Nephron progenitor cell (in vitro differentiated cells): ENCODE measurements at regions not wholly inside any gene's neighbourhood (a gene's known extent, or its start where the extent isn't known, plus 50 kb on each side); places are given as distances from the start of the nearest gene placed in this dataset.

Experiments
- DNase-seq: peaks from one replicate; pipeline ENCODE4 v3.0.0; 2021
- H3K27ac Mint-ChIP-seq: 2 replicates; pipeline ENCODE4 v1.8.0; 2021; ENCODE audit warnings: mild to moderate bottlenecking, moderate library complexity, mixed read lengths
- H3K27me3 Mint-ChIP-seq: 2 replicates; pipeline ENCODE4 v1.8.0; 2021; ENCODE audit warnings: mild to moderate bottlenecking, low read depth, mixed read lengths; ENCODE audit not compliant: poor library complexity
- H3K36me3 Mint-ChIP-seq: 2 replicates; pipeline ENCODE4 v1.8.0; 2021; ENCODE audit warnings: low read depth, mixed read lengths
- H3K4me1 Mint-ChIP-seq: 2 replicates; pipeline ENCODE4 v1.8.0; 2021; ENCODE audit warnings: mixed read lengths
- H3K4me3 Mint-ChIP-seq: 2 replicates; pipeline ENCODE4 v1.8.0; 2021; ENCODE audit warnings: mild to moderate bottlenecking, moderate library complexity, mixed read lengths
- H3K9me3 Mint-ChIP-seq: 2 replicates; pipeline ENCODE4 v1.8.0; 2021; ENCODE audit warnings: mild to moderate bottlenecking, moderate library complexity, mixed read lengths
- CTCF ChIP-seq: fragments of 200-600 bp; sonication (generic); IDR thresholded peaks from 2 replicates; pipeline ENCODE4 v1.5.0; 2021; ENCODE audit warnings: antibody characterized with exemption

GRCh38 chr12:125503128-125503527 is 437.9 kb downstream of the AACS start:
- DNase-seq: no peak
- peaks cover 12% of the 10 kb centered on the region for H3K4me1 Mint-ChIP-seq
- no peaks in the 10 kb centered on the region for H3K36me3 Mint-ChIP-seq
- H3K27me3 Mint-ChIP-seq: peaks cover 5% of the 10 kb centered on the region
- H3K4me3 Mint-ChIP-seq: no peak overlapping the region
- no peaks in the 10 kb centered on the region for H3K9me3 Mint-ChIP-seq
- no peak for TF ChIP-seq CTCF
- no peak overlapping the region for H3K27ac Mint-ChIP-seq

DNA sequence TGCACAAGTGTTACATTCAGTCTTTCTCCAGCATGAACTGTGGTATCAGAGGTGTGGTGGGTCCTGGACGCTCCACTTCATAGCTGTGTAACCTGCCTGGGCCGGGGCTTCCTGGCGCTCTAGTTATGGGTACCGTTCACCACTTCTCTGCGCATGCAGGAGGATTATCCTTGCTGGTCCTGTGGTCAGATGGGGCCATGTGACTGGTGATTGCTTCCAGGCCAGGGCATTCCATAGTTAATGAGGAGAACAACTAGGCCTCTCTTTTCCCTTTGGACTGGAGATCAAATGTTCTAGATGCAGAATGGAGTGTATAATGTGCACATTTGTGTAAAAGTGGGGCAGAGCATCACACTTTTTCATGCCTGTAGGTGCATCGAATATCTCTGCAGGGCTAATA is 444.0 kb downstream of the AACS start:
- DNase-seq: no peak
- H3K27ac Mint-ChIP-seq: no peak overlapping the region
- no peaks in the 10 kb centered on the region for H3K36me3 Mint-ChIP-seq
- TF ChIP-seq CTCF: no peak
- no peaks in the 10 kb centered on the region for H3K9me3 Mint-ChIP-seq
- H3K4me3 Mint-ChIP-seq: no peak overlapping the region
- no peaks in the 10 kb centered on the region for H3K4me1 Mint-ChIP-seq
- peaks cover 9% of the 10 kb centered on the region for H3K27me3 Mint-ChIP-seq

- no peak overlapping the region for H3K27ac Mint-ChIP-seq
- DNase-seq: no peak
- H3K27me3 Mint-ChIP-seq: peaks cover 5% of the 10 kb centered on the region
- no peak for TF ChIP-seq CTCF
- no peak overlapping the region for H3K4me3 Mint-ChIP-seq
- no peaks in the 10 kb centered on the region for H3K4me1 Mint-ChIP-seq
- no peaks in the 10 kb centered on the region for H3K9me3 Mint-ChIP-seq
- no peaks in the 10 kb centered on the region for H3K36me3 Mint-ChIP-seq
These were observed 447.5 kb downstream of the AACS start for GRCh38 chr12:125512541-125513298.

GRCh38 chr12:125515887-125516286 is 450.7 kb downstream of the AACS start:
- Mint-ChIP-seq H3K4me3 (no peak overlapping the region), H3K9me3 (no peaks in the 10 kb centered on the region), H3K27me3 (peaks cover 4% of the 10 kb centered on the region), H3K4me1 (no peaks in the 10 kb centered on the region), H3K27ac (no peak overlapping the region), H3K36me3 (no peaks in the 10 kb centered on the region)
- no peak for DNase-seq
- no peak for TF ChIP-seq CTCF

GRCh38 chr12:125518074-125518473 is 452.8 kb downstream of the AACS start:
- TF ChIP-seq CTCF: no peak

GRCh38 chr12:125519026-125519651 is 453.9 kb downstream of the AACS start:
- Mint-ChIP-seq H3K9me3 (peaks cover 17% of the 10 kb centered on the region), H3K27me3 (peaks cover 6% of the 10 kb centered on the region), H3K27ac (no peak overlapping the region), H3K4me1 (no peaks in the 10 kb centered on the region), H3K36me3 (peaks cover 4% of the 10 kb centered on the region), H3K4me3 (no peak overlapping the region)
- TF ChIP-seq CTCF: no peak
- no peak for DNase-seq

More at GRCh38 chr12:125518074-125518473, 452.8 kb downstream of the AACS start:
- H3K4me3 Mint-ChIP-seq: no peak overlapping the region
- no peaks in the 10 kb centered on the region for H3K4me1 Mint-ChIP-seq
- DNase-seq: peak; percentile 67
- H3K9me3 Mint-ChIP-seq: peaks cover 10% of the 10 kb centered on the region
- peaks cover 2% of the 10 kb centered on the region for H3K27me3 Mint-ChIP-seq
- no peaks in the 10 kb centered on the region for H3K36me3 Mint-ChIP-seq
- H3K27ac Mint-ChIP-seq: no peak overlapping the region
